Stimulated activated CD8-positive, alpha-beta memory T cell treated with anti-CD3 and anti-CD28 coated beads, Interleukin-12 subunit alpha, Interleukin-12 subunit beta, amount 100 ng/mL, for 4 hours (primary cell): ENCODE measurements at regions not wholly inside any gene's neighbourhood (a gene's known extent, or its start where the extent isn't known, plus 50 kb on each side); places are given as distances from the start of the nearest gene placed in this dataset.

Experiments used
- DNase-seq: peaks from one replicate; pipeline ENCODE4 v3.0.0-alpha.2; 2020; ENCODE audit warnings: low read depth

GRCh38 chr20:39631557-39631956 is 669.4 kb downstream of the DHX35 start:
- DNase-seq = no peak

- no peak for DNase-seq
Measured at GRCh38 chr20:39630215-39630908, 668.2 kb downstream of the DHX35 start.

DNA sequence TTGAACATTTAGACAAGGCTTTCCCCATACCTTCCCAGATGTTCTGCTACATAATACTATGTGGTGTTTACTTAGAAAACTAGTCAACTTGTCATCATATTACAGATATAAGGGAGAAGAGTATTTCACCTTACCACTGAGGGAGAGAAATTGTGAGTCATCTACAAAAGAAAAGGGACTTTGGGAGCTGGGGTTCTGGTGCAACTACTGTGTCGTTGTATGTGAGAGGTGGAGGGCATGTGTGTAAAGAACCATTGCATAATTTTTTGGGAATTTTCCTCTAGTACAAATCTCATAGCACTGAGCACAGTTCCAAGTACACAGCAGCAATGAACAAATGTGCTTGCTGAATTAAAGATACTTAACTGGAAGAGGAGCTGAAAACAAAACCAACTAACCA is 665.6 kb downstream of the DHX35 start:
- DNase-seq = no peak

GRCh38 chr20:39624316-39624715 is 662.2 kb downstream of the DHX35 start:
- no peak for DNase-seq

DNA sequence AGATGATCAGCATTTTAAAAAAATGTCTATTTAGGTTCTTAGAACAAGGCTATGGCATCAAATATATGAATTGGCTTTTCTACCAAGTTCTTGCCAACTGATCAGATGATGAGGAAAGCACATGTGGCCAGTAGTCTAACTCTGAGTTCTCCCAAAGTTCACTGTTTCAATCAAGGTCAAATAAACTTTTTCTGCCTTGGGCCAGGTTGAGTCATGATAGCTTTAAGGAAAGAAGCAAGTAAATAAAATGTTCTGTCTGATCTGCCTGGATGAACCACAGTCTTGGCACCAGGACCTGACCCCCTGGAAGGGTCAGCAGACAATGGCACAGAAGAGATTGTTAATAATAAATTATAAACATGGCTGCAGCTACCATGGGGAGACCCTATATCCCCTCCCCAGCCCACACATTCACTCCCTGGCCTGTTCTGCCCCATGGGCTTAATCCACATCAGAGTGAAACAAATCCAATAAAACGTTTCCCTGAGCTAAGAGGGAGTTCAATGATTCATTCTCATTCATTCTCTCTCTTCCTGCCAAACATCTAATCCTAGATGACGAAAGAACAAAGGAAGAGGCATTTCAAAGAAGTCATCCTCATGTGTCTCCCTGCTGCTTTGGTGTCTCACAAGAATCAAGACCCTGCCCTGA is 661.6 kb downstream of the DHX35 start:
- no peak for DNase-seq

GRCh38 chr20:39619271-39619785 is 657.2 kb downstream of the DHX35 start:
- DNase-seq = no peak

DNA sequence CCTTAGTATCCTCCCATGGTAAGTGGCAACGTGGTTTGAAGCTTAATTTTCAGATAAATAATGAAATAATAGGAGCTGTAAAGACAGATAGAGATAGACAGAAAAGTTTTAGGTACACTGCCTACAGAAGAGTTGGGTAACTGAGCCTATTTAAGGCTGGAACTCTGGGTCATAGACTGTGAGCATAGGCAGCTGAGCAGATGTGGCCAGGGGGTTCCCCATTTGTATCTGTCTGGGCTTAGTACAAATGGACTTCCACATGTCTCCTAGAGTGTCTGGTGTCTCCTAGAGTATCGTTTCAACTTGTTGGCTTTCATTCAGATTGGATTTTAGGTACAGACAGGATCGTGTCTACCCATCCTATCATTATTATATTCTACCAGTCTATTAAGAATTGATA is 649.8 kb downstream of the DHX35 start:
- no peak for DNase-seq

DNA sequence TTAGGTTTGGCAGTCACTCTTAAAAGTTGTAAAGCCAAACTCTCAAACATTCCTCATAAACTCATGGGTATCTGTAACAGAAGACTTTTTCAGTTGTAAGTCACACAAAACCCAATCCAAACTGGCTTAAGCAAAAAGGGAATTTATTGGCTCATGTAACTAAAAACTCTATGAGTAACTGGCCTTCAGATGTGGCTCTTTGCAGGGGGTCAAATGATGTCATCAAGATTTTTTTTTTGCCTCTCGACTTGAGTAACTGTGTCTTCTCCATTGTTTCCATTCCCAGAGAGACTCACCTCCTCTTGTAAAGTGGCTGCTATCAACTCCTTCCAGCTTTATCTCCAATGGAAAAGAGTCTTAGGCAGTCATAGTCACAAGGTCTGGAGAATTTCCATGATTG is 645.0 kb downstream of the DHX35 start:
- DNase-seq = no peak

- DNase-seq = no peak
Measured at GRCh38 chr20:39605908-39606307, 643.8 kb downstream of the DHX35 start.

GRCh38 chr20:39605361-39605760 is 643.2 kb downstream of the DHX35 start:
- no peak for DNase-seq

DNA sequence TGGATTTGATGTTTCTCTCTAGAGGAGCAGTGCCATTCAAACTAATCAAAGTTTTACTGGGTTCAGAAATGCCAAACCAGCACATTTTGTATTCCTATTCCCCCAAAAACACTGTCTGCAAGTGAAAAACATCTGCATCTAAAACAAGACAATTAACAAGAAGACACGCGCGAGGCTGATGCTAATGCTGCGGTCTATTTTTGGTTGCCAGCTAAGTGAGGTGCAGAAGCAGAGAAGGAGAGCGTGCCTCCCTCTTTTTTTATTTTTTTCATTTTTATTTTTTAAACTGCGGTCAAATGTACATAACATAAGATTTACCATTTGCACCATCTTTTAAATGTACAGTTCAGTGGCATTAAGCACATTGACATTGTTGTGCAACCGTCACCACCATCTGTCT is 641.1 kb downstream of the DHX35 start:
- DNase-seq = no peak

GRCh38 chr20:39602649-39603048 is 640.5 kb downstream of the DHX35 start:
- DNase-seq = no peak

- no peak for DNase-seq
Measured at GRCh38 chr20:39600871-39601270, 638.7 kb downstream of the DHX35 start.

- DNase-seq = no peak
Measured at GRCh38 chr20:39600156-39600555, 638.0 kb downstream of the DHX35 start.

GRCh38 chr20:39596554-39596953 is 634.4 kb downstream of the DHX35 start:
- DNase-seq = no peak

- DNase-seq = no peak
Measured at GRCh38 chr20:39592371-39592770, 630.2 kb downstream of the DHX35 start.

DNA sequence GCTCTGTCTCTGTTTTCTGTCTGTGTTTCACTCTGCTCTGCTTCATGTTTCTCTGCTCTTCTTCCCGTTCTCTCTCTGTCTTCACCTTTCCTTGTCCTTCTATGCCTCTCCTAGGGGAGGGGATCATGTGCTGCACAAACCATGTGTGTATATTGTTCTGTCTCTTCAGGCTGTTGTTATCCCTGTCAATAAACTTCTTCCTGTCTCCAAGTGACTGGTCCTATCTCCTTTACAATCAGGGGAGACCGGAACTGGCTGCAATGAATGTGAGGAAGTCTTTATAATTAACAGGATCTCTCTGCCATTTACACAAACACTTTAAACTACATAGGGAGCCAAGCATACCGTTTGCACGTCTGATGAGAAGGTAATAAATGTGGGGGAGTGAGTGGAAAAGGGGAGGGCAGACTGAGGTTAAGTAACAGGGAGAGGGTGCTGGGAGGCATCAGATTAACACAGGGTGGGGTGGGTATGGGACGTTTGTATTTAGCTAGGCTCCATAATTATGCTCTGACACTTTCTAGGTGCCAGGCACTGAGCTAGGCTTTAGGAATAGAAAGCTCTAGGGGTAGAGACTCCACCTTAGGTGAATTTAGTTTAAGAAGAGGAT is 626.1 kb downstream of the DHX35 start:
- no peak for DNase-seq

GRCh38 chr20:39581034-39581433 is 618.9 kb downstream of the DHX35 start:
- DNase-seq = no peak

DNA sequence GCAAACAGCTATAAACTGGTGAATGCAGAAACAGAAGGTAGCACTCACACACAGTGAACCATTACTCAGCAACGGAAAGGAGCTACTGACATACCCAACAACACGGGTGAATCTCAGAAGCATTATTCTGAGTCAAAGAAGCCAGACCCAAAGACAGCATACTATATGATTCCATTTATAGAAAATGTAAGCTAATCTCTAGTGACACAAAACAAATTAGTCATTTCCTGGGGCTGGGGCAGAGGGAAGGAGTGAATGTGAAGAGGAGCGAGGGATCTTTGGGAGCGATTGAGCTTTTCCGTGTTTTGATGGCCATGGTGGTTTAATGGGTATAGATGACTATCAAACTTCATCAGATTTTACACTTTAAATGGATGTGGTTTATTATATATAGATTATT is 614.6 kb downstream of the DHX35 start:
- DNase-seq = no peak

DNA sequence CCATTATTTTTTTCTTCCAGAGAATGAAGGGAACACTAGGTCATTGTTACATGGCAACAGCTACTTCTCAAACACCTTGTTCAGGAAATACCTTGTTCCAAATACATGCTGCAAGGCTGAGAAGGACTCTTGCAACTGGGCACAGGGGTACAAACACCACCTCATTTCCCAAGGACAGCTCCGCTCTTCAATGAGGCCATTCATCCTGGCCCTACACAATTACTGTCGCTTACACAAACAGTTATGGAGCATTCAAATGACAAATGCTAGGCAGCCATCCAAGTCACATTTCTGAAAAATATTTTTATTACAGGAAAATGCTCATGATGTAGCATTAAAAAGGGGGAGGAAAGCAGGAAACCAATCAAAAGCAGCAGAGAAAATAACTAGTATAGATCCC is 611.9 kb downstream of the DHX35 start:
- DNase-seq = no peak

DNA sequence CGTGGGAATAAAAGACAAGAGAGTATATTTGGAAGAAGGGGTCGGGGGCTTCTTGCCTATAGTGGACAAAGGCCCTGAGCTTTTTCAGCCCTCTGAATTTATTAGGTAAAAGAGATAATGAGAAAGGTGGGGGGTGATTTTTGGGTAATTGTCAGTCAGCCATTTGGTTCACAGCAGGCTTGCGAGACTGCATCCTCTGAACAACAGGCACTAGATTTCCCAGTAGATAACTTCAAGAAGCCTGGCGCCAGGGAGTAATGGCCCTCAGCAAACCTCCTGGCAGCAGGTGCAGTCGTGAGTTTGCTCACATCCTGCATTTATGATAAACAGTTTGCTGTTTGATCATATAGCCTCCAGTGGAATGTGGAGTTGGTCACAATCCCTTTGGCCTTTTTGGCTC is 609.0 kb downstream of the DHX35 start:
- DNase-seq = no peak

DNA sequence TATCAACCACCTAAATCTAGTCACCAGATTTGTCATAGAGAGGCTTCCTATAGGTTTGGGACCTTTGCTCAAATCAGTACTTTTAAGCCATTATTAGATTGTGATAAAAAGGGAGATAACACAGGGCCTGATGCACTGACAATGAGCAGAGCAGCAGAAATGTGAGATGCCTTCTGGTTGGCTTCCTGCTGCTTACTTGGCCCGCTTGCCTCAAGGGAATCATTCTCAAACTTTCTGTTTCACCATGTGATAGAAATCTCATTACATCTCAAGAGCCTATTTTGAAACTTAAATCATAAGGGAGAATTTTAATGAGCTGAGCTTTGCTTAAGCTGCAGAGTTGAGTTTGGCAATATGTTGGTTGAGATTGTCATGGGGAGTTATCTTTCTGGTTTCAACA is 606.0 kb downstream of the DHX35 start:
- DNase-seq = no peak

- DNase-seq = no peak
Measured at GRCh38 chr20:39563349-39563748, 601.2 kb downstream of the DHX35 start.
